ENCODE measurements at regions not wholly inside any gene's neighbourhood (a gene's known extent, or its start where the extent isn't known, plus 50 kb on each side); places are given as distances from the start of the nearest gene placed in this dataset.

GRCh38 chr10:63726867-63727266, 205.7 kb downstream of the REEP3 start:
- no peak overlapping the region for H3K27ac ChIP-seq (ENCODE audit: low read depth in 2 of 2, low read length in 1 of 2)
- H3K9me3 ChIP-seq (ENCODE audit: control insufficient read depth in 2 of 2, insufficient read depth in 1 of 2, low read depth in 1 of 2, low read length in 1 of 2): no peaks in the 10 kb centered on the region
- no peaks in the 10 kb centered on the region for H3K36me3 ChIP-seq (ENCODE audit: control insufficient read depth in 2 of 2, insufficient read depth in 2 of 2, low read length in 1 of 2)
- no peak overlapping the region for H3K4me3 ChIP-seq (ENCODE audit: low read depth in 1 of 2, low read length in 2 of 2)
- no peaks in the 10 kb centered on the region for H3K27me3 ChIP-seq (ENCODE audit: control insufficient read depth in 1 of 2, insufficient read depth in 2 of 2, low read length in 2 of 2)
- WGBS, 2 donors: 84 to 87% methylated on average over 2 of the region's 2 CpGs
- no peaks in the 10 kb centered on the region for H3K4me1 ChIP-seq (ENCODE audit: control insufficient read depth in 2 of 2, insufficient read depth in 2 of 2, low read length in 1 of 2)

GRCh38 chr10:63727636-63728035, 206.4 kb downstream of the REEP3 start:
- WGBS, 2 donors: 69 to 70% methylated on average over 4 of the region's 4 CpGs
- Histone ChIP-seq H3K4me3 (ENCODE audit: low read depth in 1 of 2, low read length in 2 of 2) (no peak overlapping the region), H3K36me3 (ENCODE audit: control insufficient read depth in 2 of 2, insufficient read depth in 2 of 2, low read length in 1 of 2) (no peaks in the 10 kb centered on the region), H3K9me3 (ENCODE audit: control insufficient read depth in 2 of 2, insufficient read depth in 1 of 2, low read depth in 1 of 2, low read length in 1 of 2) (no peaks in the 10 kb centered on the region), H3K27ac (ENCODE audit: low read depth in 2 of 2, low read length in 1 of 2) (no peak overlapping the region), H3K27me3 (ENCODE audit: control insufficient read depth in 1 of 2, insufficient read depth in 2 of 2, low read length in 2 of 2) (no peaks in the 10 kb centered on the region), H3K4me1 (ENCODE audit: control insufficient read depth in 2 of 2, insufficient read depth in 2 of 2, low read length in 1 of 2) (no peaks in the 10 kb centered on the region)

- Histone ChIP-seq H3K4me1 (ENCODE audit: control insufficient read depth in 2 of 2, insufficient read depth in 2 of 2, low read length in 1 of 2) (no peaks in the 10 kb centered on the region), H3K36me3 (ENCODE audit: control insufficient read depth in 2 of 2, insufficient read depth in 2 of 2, low read length in 1 of 2) (no peaks in the 10 kb centered on the region), H3K27ac (ENCODE audit: low read depth in 2 of 2, low read length in 1 of 2) (no peak overlapping the region), H3K27me3 (ENCODE audit: control insufficient read depth in 1 of 2, insufficient read depth in 2 of 2, low read length in 2 of 2) (no peaks in the 10 kb centered on the region), H3K9me3 (ENCODE audit: control insufficient read depth in 2 of 2, insufficient read depth in 1 of 2, low read depth in 1 of 2, low read length in 1 of 2) (no peaks in the 10 kb centered on the region), H3K4me3 (ENCODE audit: low read depth in 1 of 2, low read length in 2 of 2) (no peak overlapping the region)
- WGBS, 2 donors: 81 to 86% methylated on average over 3 of the region's 3 CpGs
Measured at GRCh38 chr10:63735305-63735704, 214.1 kb downstream of the REEP3 start.

GRCh38 chr10:63738410-63738809, 217.2 kb downstream of the REEP3 start:
- no peak overlapping the region for H3K4me3 ChIP-seq (ENCODE audit: low read depth in 1 of 2, low read length in 2 of 2)
- no peak overlapping the region for H3K27ac ChIP-seq (ENCODE audit: low read depth in 2 of 2, low read length in 1 of 2)
- H3K9me3 ChIP-seq (ENCODE audit: control insufficient read depth in 2 of 2, insufficient read depth in 1 of 2, low read depth in 1 of 2, low read length in 1 of 2): no peaks in the 10 kb centered on the region
- no peaks in the 10 kb centered on the region for H3K36me3 ChIP-seq (ENCODE audit: control insufficient read depth in 2 of 2, insufficient read depth in 2 of 2, low read length in 1 of 2)
- H3K27me3 ChIP-seq (ENCODE audit: control insufficient read depth in 1 of 2, insufficient read depth in 2 of 2, low read length in 2 of 2): no peaks in the 10 kb centered on the region
- 72 to 73% methylated on average over 2 of the region's 2 CpGs for WGBS, 2 donors
- no peaks in the 10 kb centered on the region for H3K4me1 ChIP-seq (ENCODE audit: control insufficient read depth in 2 of 2, insufficient read depth in 2 of 2, low read length in 1 of 2)

- 65 to 67% methylated on average over 5 of the region's 5 CpGs for WGBS, 2 donors
- H3K27ac ChIP-seq (ENCODE audit: low read depth in 2 of 2, low read length in 1 of 2): no peak overlapping the region
Measured at GRCh38 chr10:63744060-63744941, 223.1 kb downstream of the REEP3 start.

GRCh38 chr10:63749915-63750314, 228.7 kb downstream of the REEP3 start:
- no peaks in the 10 kb centered on the region for H3K36me3 ChIP-seq (ENCODE audit: control insufficient read depth in 2 of 2, insufficient read depth in 2 of 2, low read length in 1 of 2)
- no peaks in the 10 kb centered on the region for H3K9me3 ChIP-seq (ENCODE audit: control insufficient read depth in 2 of 2, insufficient read depth in 1 of 2, low read depth in 1 of 2, low read length in 1 of 2)
- H3K4me3 ChIP-seq (ENCODE audit: low read depth in 1 of 2, low read length in 2 of 2): no peak overlapping the region
- H3K4me1 ChIP-seq (ENCODE audit: control insufficient read depth in 2 of 2, insufficient read depth in 2 of 2, low read length in 1 of 2): no peaks in the 10 kb centered on the region
- WGBS, 2 donors: 62 to 67% methylated on average over 2 of the region's 2 CpGs
- H3K27me3 ChIP-seq (ENCODE audit: control insufficient read depth in 1 of 2, insufficient read depth in 2 of 2, low read length in 2 of 2): no peaks in the 10 kb centered on the region
- H3K27ac ChIP-seq (ENCODE audit: low read depth in 2 of 2, low read length in 1 of 2): no peak overlapping the region

More at GRCh38 chr10:63744060-63744941, 223.1 kb downstream of the REEP3 start:
- Histone ChIP-seq H3K9me3 (ENCODE audit: control insufficient read depth in 2 of 2, insufficient read depth in 1 of 2, low read depth in 1 of 2, low read length in 1 of 2) (no peaks in the 10 kb centered on the region), H3K4me1 (ENCODE audit: control insufficient read depth in 2 of 2, insufficient read depth in 2 of 2, low read length in 1 of 2) (no peaks in the 10 kb centered on the region), H3K36me3 (ENCODE audit: control insufficient read depth in 2 of 2, insufficient read depth in 2 of 2, low read length in 1 of 2) (no peaks in the 10 kb centered on the region), H3K4me3 (ENCODE audit: low read depth in 1 of 2, low read length in 2 of 2) (no peak overlapping the region), H3K27me3 (ENCODE audit: control insufficient read depth in 1 of 2, insufficient read depth in 2 of 2, low read length in 2 of 2) (no peaks in the 10 kb centered on the region)

GRCh38 chr10:63751836-63752235, 230.6 kb downstream of the REEP3 start:
- no peak overlapping the region for H3K4me3 ChIP-seq (ENCODE audit: low read depth in 1 of 2, low read length in 2 of 2)
- no peak overlapping the region for H3K27ac ChIP-seq (ENCODE audit: low read depth in 2 of 2, low read length in 1 of 2)
- no peaks in the 10 kb centered on the region for H3K36me3 ChIP-seq (ENCODE audit: control insufficient read depth in 2 of 2, insufficient read depth in 2 of 2, low read length in 1 of 2)
- no peaks in the 10 kb centered on the region for H3K4me1 ChIP-seq (ENCODE audit: control insufficient read depth in 2 of 2, insufficient read depth in 2 of 2, low read length in 1 of 2)
- no peaks in the 10 kb centered on the region for H3K9me3 ChIP-seq (ENCODE audit: control insufficient read depth in 2 of 2, insufficient read depth in 1 of 2, low read depth in 1 of 2, low read length in 1 of 2)
- no peaks in the 10 kb centered on the region for H3K27me3 ChIP-seq (ENCODE audit: control insufficient read depth in 1 of 2, insufficient read depth in 2 of 2, low read length in 2 of 2)

GRCh38 chr10:63752318-63752717, 231.1 kb downstream of the REEP3 start:
- H3K36me3 ChIP-seq (ENCODE audit: control insufficient read depth in 2 of 2, insufficient read depth in 2 of 2, low read length in 1 of 2): no peaks in the 10 kb centered on the region
- no peaks in the 10 kb centered on the region for H3K4me1 ChIP-seq (ENCODE audit: control insufficient read depth in 2 of 2, insufficient read depth in 2 of 2, low read length in 1 of 2)
- 93 to 98% methylated on average over 6 of the region's 6 CpGs for WGBS, 2 donors
- H3K9me3 ChIP-seq (ENCODE audit: control insufficient read depth in 2 of 2, insufficient read depth in 1 of 2, low read depth in 1 of 2, low read length in 1 of 2): no peaks in the 10 kb centered on the region
- no peak overlapping the region for H3K4me3 ChIP-seq (ENCODE audit: low read depth in 1 of 2, low read length in 2 of 2)
- H3K27ac ChIP-seq (ENCODE audit: low read depth in 2 of 2, low read length in 1 of 2): no peak overlapping the region
- H3K27me3 ChIP-seq (ENCODE audit: control insufficient read depth in 1 of 2, insufficient read depth in 2 of 2, low read length in 2 of 2): no peaks in the 10 kb centered on the region

- 61 to 66% methylated on average over 2 of the region's 2 CpGs for WGBS, 2 donors
- no peak overlapping the region for H3K27ac ChIP-seq (ENCODE audit: low read depth in 2 of 2, low read length in 1 of 2)
- H3K36me3 ChIP-seq (ENCODE audit: control insufficient read depth in 2 of 2, insufficient read depth in 2 of 2, low read length in 1 of 2): no peaks in the 10 kb centered on the region
- no peak overlapping the region for H3K4me3 ChIP-seq (ENCODE audit: low read depth in 1 of 2, low read length in 2 of 2)
- H3K4me1 ChIP-seq (ENCODE audit: control insufficient read depth in 2 of 2, insufficient read depth in 2 of 2, low read length in 1 of 2): no peaks in the 10 kb centered on the region
- no peaks in the 10 kb centered on the region for H3K27me3 ChIP-seq (ENCODE audit: control insufficient read depth in 1 of 2, insufficient read depth in 2 of 2, low read length in 2 of 2)
- H3K9me3 ChIP-seq (ENCODE audit: control insufficient read depth in 2 of 2, insufficient read depth in 1 of 2, low read depth in 1 of 2, low read length in 1 of 2): no peaks in the 10 kb centered on the region
Measured at GRCh38 chr10:63753808-63754207, 232.6 kb downstream of the REEP3 start.

- H3K36me3 ChIP-seq (ENCODE audit: control insufficient read depth in 2 of 2, insufficient read depth in 2 of 2, low read length in 1 of 2): no peaks in the 10 kb centered on the region
- 97 to 98% methylated on average over 2 of the region's 2 CpGs for WGBS, 2 donors
- H3K27me3 ChIP-seq (ENCODE audit: control insufficient read depth in 1 of 2, insufficient read depth in 2 of 2, low read length in 2 of 2): no peaks in the 10 kb centered on the region
- H3K4me3 ChIP-seq (ENCODE audit: low read depth in 1 of 2, low read length in 2 of 2): no peak overlapping the region
- no peaks in the 10 kb centered on the region for H3K4me1 ChIP-seq (ENCODE audit: control insufficient read depth in 2 of 2, insufficient read depth in 2 of 2, low read length in 1 of 2)
- H3K9me3 ChIP-seq (ENCODE audit: control insufficient read depth in 2 of 2, insufficient read depth in 1 of 2, low read depth in 1 of 2, low read length in 1 of 2): no peaks in the 10 kb centered on the region
- no peak overlapping the region for H3K27ac ChIP-seq (ENCODE audit: low read depth in 2 of 2, low read length in 1 of 2)
Measured at GRCh38 chr10:63755441-63755840, 234.2 kb downstream of the REEP3 start.

Data from esophagus (tissue), 2 donors.